AG04450 (cell line): ENCODE measurements at regions not wholly inside any gene's neighbourhood (a gene's known extent, or its start where the extent isn't known, plus 50 kb on each side); places are given as distances from the start of the nearest gene placed in this dataset.

Experiments
- CTCF ChIA-PET: fragments of 300-600, 350-600 bp; formaldehyde crosslinking; extraction: SDS; loops from one replicate; lab custom pipeline; 2022; ENCODE audit warnings: antibody characterized with exemption, inconsistent platforms; lab: Charles Lee
- POLR2A ChIA-PET: fragments of 350-600 bp; formaldehyde crosslinking; extraction: SDS; loops from one replicate; lab custom pipeline; 2021; ENCODE audit warnings: antibody characterized with exemption, inconsistent platforms; lab: Yijun Ruan, JAX
- DNase-seq: peaks from one replicate; pipeline ENCODE4 v3.0.0-alpha.2; 2011; ENCODE audit warnings: low read depth, low spot score
- H3K27ac ChIP-seq: one replicate; pipeline ENCODE4 v1.5.1; 2012; ENCODE audit warnings: low read depth, low read length, control low read depth
- H3K27me3 ChIP-seq: one replicate; pipeline ENCODE4 v1.6.0; 2012; ENCODE audit warnings: low read length; ENCODE audit not compliant: control insufficient read depth, insufficient read depth
- H3K4me3 ChIP-seq: 2 replicates; pipeline ENCODE4 v1.5.1; 2011; ENCODE audit warnings: mild to moderate bottlenecking, low read depth, low read length, control low read depth
- H3K9me3 ChIP-seq: 2 replicates; pipeline ENCODE4 v1.5.1; 2012; ENCODE audit warnings: low read length; ENCODE audit not compliant: control insufficient read depth, insufficient read depth
- TF ChIP-seq, protein P1 (sequence below): IDR thresholded peaks from 2 replicates; pipeline ENCODE4 v1.5.1; 2011; ENCODE audit warnings: low read depth, low read length, control low read depth, inconsistent platforms

- ChIA-PET POLR2A (no interaction called here), CTCF (no interaction called here)
- no peak for DNase-seq
- TF ChIP-seq, protein P1, sequence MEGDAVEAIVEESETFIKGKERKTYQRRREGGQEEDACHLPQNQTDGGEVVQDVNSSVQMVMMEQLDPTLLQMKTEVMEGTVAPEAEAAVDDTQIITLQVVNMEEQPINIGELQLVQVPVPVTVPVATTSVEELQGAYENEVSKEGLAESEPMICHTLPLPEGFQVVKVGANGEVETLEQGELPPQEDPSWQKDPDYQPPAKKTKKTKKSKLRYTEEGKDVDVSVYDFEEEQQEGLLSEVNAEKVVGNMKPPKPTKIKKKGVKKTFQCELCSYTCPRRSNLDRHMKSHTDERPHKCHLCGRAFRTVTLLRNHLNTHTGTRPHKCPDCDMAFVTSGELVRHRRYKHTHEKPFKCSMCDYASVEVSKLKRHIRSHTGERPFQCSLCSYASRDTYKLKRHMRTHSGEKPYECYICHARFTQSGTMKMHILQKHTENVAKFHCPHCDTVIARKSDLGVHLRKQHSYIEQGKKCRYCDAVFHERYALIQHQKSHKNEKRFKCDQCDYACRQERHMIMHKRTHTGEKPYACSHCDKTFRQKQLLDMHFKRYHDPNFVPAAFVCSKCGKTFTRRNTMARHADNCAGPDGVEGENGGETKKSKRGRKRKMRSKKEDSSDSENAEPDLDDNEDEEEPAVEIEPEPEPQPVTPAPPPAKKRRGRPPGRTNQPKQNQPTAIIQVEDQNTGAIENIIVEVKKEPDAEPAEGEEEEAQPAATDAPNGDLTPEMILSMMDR = no peak
- Histone ChIP-seq H3K9me3 (no peaks in the 10 kb centered on the region), H3K27ac (no peak overlapping the region), H3K4me3 (no peak overlapping the region), H3K27me3 (no peaks in the 10 kb centered on the region)
Measured at GRCh38 chr11:29244355-29244754, 772.5 kb downstream of the KCNA4 start.

DNA sequence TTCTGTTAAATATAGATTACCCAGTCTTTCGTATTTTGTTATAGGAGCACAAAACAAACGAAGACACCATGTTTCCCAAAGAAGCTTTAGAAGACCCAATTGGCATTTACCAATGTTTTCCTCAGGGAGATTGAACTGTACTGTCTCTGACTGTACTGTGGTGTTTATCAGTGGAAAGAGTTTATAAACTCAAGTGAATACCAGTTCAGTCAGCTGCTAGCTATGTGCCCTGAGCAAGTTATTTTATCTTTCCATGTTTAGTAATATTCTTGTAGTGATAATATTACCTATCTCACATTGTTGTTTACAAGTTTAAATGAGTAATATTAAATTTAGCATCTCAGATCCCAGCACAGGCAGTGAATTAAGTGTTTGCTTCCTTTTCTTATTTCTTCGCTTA lies 773.2 kb downstream of the KCNA4 start:
- ChIA-PET CTCF (interaction anchor here (0.6 kb wide), 2 partner anchors 75 to 330 kb away, joined by 3 to 4 read pairs; no protein-coding TSS in a partner anchor), POLR2A (no interaction called here)
- H3K27me3 ChIP-seq = no peaks in the 10 kb centered on the region
- H3K9me3 ChIP-seq = no peaks in the 10 kb centered on the region
- H3K4me3 ChIP-seq = no peak overlapping the region
- TF ChIP-seq, protein P1 = no peak
- peak overlapping the region; percentile 55 for H3K27ac ChIP-seq
- peak; percentile 20 for DNase-seq

- no peaks in the 10 kb centered on the region for H3K27me3 ChIP-seq
- no peak overlapping the region for H3K27ac ChIP-seq
- peak; percentile 26 for DNase-seq
- ChIA-PET CTCF (no interaction called here), POLR2A (no interaction called here)
- no peaks in the 10 kb centered on the region for H3K9me3 ChIP-seq
- TF ChIP-seq, protein P1 = no peak
- no peak overlapping the region for H3K4me3 ChIP-seq
Measured at GRCh38 chr11:29231991-29232390, 784.8 kb downstream of the KCNA4 start.

DNA sequence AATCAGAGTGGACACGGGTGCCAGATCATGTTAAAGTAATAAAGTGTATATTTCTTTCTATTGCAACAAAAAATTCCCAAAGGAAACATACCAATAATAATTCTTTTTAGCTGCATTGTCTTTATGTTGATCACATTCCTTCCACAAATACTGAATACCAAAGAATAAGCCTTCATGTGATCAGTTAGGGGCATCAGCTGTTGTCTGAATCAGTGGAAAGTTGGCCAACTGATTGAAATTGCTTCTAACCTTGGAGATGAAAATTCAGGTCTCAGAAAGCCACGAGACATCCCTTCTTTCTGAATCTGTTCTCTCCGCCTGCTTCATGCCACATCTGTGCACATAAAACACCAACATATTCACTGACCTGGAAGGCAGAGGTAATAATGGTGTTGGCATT lies 785.2 kb downstream of the KCNA4 start:
- ChIA-PET CTCF (no interaction called here), POLR2A (no interaction called here)
- no peak for DNase-seq
- Histone ChIP-seq H3K27me3 (no peaks in the 10 kb centered on the region), H3K27ac (no peak overlapping the region), H3K4me3 (no peak overlapping the region), H3K9me3 (no peaks in the 10 kb centered on the region)
- TF ChIP-seq, protein P1 = no peak

GRCh38 chr11:29227811-29228210 lies 789.0 kb downstream of the KCNA4 start:
- ChIA-PET POLR2A (interaction anchor here (0.7 kb wide), 1 partner anchor 25 kb away, joined by 5 read pairs; no protein-coding TSS in a partner anchor), CTCF (no interaction called here)
- TF ChIP-seq, protein P1 = no peak
- H3K4me3 ChIP-seq = no peak overlapping the region
- no peaks in the 10 kb centered on the region for H3K27me3 ChIP-seq
- H3K27ac ChIP-seq = no peak overlapping the region
- no peak for DNase-seq
- H3K9me3 ChIP-seq = peaks cover 9% of the 10 kb centered on the region; the same call in 1 of the 2 replicates
